HG03280 (cell line): ENCODE measurements at regions not wholly inside any gene's neighbourhood (a gene's known extent, or its start where the extent isn't known, plus 50 kb on each side); places are given as distances from the start of the nearest gene placed in this dataset.
"Not testable (repeated sequence)": the region's sequence is repeated elsewhere in the genome, so short reads cannot be mapped to it uniquely, and the experiment has no call there.

Experiments
- ATAC-seq: cut with Tn5 transposase; IDR thresholded peaks from one replicate; pipeline ENCODE4 v1.9.1; 2021; ENCODE audit warnings: mild to moderate bottlenecking, moderate library complexity; ENCODE audit not compliant: unreplicated experiment

DNA sequence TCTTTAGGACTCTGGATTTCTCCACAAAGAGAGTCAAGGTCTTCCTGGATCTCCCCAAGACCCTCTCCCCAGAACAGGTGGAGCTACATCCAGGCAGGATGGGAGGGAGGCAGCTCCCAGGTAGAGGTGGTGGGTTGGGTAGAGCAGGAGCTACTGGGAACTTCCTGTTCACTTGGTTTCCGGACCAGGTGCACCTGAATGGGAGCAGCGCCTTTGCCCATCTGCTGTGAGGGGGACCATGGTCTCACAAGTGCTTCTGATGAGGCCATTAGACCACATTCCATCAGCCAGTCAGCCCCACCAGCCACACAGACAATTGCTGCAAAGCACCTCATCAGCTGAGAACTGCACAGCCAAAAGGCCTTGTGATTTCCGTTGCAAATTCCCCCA lies 188.8 kb downstream of the MATN1 start:
- no peak for ATAC-seq

DNA sequence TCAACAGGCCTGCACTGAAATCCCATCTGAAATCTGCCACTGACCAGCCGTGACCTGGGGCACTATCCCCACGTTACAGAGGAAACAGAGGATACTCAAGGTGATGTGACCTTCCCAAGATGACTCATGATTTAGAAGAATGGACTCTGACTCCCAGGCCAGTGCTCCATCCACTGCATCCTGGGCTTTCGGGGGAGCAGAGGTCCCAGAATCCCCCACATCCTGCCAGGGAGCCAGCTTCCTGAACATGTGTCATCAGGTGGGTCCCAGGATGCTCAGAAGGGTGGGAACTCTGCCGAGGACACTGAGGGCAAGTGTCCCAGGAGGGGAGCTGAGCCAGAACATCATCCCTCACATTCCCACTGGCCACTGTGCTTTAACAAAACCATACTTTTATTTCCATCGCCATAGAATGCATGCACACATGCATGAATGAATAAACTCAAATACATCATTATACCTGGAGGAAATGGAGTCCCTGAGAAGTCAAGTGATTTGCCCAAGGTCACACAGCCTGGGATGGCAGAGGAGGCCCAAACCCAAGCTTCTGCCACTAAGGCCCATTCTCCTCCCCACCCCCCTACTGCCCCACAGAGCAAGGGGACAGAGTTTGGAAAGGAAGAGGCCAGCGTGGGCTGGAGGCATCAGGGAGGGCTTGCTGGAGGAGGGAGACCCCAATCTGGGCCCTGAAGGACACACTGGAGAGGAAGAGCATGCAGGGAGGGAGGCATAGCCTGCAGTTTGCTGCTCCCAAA lies 189.4 kb downstream of the MATN1 start:
- no peak for ATAC-seq

DNA sequence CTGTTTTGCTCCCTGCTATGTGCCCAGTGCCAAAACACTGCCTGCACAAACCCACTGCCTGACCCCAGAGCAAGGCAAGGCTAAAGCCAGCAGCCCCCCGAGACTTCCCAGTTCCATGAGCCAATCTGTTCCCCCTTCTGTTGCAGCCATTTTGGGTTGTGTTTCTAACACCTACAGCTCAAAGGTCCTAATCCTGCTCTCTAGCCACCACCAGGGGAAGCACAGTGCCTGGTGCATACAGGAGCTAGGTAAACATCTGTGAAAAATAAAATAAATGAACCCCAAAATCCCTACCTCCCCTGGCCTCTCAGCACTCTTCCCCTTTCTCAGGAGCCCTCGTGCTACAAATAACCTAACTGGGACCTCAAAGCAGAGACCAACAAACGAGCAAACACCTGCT lies 190.2 kb downstream of the MATN1 start:
- no peak for ATAC-seq

DNA sequence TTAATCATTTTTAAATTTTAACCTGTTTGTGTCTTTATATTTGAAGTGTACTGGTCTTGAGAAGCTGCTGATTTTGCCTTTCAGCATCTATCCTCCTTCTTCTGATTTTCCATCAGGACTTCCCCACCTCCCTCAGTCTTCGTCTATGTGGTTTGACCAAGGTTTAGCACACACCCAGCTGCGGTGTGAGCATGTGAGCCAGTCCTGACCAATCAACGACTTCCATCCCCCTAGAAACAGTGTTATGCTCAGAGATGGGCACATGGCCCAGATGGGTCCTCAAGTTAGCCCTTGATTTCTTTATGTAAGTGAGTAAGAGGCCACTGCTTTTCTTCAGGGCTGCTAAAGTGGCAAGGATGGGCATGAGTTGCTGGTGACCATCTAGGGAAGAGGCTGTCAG lies 190.8 kb downstream of the MATN1 start:
- ATAC-seq, result no peak

DNA sequence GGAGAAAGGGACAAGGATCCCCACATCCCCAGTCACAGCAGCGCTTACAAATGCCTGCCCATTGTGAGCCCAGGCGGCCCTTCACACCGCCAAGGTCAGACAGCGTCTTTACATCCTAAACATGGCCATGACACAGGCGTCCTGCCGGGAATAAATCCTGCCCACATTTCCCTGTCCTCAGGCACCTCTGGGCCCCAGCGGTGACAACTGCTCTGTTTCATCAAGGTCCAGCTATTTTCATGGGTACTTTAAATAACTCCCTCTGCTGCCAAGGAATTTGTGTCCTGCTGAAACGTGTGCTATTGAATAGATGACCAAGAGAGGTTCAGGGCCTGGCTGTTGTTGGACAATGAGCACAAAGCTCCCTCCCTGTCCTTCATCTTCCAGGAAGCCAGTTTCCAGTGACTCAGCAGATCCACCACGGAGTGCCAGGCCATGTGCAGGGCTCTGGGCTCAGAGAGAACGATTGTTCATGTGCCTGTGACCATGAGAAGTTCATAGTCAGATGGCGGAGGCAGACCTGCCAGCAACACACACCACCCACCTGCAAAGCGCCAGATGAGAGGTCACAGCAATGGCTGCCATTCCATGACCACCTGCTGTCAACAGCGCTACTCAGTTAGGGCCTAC lies 195.8 kb downstream of the MATN1 start:
- ATAC-seq, result no peak

DNA sequence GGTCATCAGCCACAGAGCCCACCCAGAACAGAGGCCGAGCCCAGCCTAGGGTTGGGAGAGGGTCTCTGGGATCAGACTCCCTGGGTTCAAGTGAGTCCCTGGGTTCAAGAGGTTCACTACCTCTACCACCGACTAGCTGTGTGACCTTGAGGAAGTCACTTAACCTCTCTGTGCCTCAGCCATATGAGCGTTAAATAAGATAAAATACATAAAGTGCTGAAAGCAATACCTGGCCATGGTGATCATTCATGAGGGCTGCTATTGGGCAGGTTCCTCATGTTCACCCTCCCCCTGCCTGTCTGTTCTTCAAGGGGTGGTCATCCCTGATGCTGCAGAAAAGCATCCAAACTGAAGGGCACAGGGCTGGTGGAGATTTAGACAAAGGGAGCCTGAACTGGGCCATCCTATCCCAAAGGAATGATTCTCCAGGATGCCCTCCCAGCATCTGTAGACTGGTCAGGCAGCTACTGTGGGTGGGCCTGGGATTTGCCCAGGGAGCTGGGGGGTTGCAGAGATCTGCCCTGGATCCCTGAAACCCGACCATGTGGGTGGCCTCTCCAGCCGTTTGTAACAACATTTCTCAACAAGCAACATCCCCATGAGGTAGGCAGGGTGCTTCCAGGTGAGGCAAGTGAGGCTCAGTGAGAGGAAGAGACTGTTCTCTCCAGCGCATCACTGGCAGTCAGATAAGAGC lies 196.6 kb downstream of the MATN1 start:
- ATAC-seq, result no peak

DNA sequence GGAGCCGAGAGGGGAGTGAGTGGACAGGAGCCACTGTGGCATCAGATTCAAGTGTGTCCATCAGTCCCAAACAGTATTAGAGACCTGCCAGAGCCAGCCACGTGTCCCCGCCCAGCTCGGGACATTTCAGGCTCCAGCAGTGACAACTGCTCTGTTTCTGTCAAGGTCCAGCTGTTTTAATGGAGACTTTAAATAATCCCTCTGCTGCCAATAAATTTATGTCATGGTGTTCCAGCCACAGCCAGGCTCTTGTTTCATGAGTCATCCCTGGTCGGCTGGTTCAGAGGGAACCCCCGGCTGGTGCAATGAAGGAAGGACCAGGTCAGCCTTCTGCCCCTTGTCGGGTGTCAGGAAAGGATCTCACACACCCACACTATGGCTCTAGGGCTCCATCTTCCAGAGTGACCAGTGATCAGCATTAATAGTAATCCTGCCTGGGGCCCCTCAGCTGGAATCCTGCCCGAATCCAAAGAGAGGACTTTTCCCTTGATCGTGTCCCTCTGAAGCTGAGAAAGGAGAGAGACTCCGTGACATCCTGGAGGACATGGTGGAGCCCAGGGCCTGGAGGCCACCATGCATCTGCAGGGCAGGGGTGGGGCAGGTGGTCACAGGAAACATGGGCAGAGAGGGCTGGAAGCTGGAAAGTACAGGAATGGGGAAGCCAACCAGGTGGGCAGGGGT lies 197.3 kb downstream of the MATN1 start:
- ATAC-seq, result no peak

DNA sequence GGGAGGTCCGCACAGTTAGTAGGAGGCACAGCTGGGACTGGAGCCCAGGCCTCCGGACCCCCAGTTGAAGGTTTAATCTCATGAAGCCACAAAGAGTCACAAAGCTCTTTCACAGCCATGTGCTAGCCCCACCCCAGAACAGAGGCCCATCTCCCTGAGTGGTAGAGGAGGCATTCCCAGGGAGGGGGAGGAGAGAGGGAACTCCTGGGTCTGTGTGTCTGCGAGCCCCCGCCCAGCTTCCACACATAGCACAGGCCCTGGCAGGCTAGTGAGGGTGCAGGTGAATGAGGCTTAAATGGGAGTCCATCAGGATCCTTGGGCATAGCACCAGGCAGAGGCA lies 197.8 kb downstream of the MATN1 start:
- no peak for ATAC-seq

DNA sequence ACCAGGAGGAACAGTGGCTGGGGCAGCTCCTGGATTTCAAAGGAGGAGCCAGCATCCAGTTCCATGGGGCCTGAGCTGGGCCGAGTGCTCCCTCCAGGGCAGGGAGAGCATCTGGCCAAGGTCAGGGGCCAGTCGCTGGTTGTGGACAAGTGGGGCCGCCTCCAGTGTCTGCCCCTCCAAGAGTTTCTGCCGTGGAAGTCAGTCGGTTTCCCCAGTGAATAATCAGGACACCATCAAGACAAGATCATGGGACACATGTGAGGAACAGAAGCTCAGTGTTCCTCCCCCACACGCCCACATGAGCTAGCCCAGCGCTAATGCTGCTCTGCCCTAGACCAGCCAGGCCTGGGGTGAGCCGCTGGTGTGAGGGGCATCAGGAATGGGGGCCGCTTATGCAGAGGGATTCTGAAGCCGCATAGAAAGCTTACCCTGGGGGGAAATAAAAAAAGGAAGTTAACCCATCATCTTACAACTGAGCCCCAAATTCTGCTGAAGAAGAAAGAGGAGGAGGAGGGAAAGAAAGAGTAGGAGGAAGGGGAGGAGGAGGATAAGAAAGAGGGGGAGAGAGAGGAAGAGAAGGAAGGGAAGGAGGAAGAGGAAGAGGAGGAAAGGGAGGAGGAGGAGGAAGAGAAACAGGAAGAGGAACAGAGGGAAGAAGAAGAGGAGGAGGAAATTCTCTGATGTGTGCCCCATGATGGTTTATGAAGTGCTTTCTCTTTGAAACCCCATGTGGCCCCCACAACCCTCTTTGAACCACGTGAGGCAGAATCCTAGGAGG lies 198.4 kb downstream of the MATN1 start:
- no peak for ATAC-seq

DNA sequence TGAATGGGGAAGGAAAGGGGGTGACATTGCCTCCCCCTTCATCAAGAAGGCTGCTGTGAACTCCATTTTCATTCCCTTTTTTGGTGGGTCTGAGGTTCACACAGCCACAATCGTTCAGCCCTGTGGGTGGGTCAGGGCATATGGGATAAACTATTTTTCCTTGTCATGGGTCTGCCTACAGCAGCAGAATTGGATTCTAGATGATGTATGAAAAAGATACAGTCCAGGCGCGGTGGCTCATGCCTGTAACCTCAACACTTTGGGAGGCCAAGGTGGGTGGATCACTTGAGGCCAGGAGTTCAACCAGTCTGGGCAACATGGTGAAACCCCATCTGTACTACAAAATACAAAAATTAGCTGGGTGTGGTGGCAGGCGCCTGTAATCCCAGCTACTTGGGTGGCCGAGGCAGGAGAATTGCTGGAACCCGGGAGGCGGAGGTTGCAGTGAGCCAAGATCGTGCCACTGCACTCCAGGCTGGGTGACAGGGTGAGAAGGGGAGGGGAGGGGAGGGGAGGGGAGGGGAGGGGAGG lies 199.3 kb downstream of the MATN1 start:
- not testable (repeated sequence) for ATAC-seq

DNA sequence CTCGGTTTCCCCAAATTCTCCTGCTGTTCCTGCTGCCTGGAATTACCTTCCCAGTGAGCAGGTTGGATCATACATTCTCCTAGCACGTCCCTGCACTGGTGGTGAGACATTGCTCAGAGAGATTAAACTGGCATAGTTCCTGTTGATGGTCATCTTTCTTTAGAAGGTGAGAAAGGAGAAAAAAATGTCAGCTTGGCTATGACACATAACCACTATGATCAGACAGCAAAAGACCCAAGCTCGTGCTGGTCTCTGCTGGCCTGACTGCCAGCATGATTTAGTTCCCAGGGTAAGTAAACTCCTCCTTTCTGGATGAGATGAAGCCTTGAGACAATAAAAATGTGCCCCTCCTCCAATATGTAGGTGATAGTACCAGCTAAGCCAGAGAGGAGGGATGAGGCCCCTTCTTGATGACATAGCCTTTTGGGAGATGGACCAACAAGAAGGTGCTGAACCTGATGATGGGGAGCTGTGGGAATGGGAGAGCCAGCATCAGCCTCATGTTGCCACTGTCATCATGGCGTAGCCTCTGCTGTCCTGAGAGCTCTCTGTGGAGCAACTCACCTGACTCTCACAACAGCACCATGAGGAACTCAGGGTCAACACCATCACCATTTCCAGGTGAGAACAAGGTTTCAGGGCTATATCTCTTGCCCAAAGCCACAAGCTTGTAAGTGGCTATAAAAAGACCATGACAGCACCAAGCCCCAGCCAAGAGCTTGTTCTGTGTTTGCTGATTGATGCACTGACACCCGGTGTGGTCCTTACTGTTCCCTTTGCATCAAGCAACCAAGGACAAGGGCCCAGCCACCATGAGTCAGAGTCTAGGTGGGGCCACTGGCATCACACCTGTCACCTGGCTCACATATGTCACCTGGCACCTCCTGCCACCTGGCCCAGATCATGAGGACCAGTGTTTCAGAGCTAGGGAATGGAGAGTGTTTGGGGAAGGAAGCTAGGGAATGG lies 200.0 kb downstream of the MATN1 start:
- no peak for ATAC-seq

DNA sequence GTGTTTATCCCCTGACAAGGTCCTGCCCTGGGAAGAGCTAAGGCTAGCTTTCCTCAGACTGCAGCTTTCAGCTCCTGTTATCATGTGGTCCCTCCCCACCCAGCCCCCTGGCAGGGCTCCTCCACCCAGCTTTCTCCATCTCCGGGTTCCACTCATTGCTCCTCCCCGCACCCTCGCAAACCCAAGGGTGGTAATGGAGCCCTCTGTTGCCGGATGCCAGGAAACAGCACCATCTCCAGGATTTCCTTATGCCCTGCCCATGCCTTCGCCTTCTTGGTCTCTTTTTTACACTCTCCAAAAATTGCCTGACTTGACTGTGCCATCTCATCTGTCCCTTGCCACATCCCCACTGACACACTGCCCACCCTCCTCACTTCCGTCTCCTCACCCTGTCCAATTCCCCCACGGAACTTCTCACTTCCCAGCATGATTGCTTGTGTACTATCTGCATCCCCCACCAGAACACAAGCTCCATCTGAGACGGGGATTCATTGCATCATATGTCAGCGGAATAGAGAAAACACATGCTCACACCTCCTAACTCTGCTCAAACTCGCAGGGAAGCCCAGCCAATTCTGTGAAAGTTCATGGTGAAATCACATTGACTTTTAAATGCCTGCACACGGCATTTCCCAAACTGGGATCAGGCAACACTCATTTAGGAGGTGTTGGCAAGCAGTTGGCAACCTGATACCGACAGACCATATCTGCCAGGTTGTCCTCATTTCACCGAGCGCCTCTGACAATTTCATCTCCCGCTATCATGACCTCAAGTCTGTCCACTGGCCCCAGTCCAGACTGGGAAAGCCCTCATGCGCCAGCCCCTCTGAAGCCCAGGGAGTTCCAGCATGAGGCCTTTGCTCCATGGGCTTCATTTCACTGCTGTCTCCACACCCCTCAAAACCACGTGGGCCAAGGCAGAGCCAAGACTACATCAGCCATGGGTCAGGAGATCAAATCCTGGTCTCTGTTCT lies 201.1 kb downstream of the MATN1 start:
- ATAC-seq, result no peak

DNA sequence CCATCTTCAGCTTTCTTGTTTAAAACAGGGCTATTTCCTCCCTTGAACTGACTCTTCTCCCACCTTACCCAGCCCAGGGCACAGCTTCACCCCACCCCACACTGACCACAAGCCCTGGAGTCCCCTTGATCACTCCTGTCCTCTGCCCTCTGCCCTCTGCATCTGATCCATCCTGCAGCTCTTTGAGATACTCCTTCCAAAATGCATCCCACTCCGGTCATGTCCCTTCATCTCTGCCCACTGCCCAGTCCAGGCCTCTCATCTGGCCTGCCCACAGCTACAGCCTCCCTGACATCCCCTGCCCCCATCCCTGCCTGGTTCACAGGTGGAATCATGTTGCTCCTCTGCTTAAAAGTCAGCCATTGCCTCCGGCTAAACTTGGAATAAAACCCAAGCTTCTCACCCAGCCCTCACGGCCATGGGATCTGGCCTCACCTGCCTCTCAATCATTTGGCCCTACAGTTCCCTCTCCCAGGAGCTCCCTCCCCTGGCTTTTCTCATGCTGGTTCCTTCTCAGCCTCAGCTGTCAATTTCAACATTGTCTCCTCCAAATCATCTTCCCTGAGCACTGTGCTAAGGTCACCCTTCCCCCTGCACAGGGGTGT lies 202.0 kb downstream of the MATN1 start:
- ATAC-seq, result no peak

DNA sequence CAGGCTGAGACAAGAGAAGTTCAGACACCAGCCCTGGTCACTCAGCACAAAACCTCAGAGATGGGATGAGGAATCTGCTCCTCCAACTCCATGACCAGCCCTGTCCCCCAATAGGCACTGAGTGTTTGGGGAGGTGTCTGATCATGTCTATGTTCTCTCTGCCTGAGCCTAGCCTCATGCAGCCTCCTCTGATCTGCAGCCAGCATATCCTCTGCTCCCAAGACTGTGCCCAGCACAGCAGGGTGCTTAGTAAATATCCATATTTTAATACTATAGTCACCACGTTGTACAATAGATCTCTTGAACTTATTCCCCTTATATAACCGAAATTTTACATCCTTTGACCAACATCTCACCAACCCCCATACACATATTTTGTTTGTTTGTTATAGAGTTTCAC lies 202.9 kb downstream of the MATN1 start:
- ATAC-seq, result no peak

DNA sequence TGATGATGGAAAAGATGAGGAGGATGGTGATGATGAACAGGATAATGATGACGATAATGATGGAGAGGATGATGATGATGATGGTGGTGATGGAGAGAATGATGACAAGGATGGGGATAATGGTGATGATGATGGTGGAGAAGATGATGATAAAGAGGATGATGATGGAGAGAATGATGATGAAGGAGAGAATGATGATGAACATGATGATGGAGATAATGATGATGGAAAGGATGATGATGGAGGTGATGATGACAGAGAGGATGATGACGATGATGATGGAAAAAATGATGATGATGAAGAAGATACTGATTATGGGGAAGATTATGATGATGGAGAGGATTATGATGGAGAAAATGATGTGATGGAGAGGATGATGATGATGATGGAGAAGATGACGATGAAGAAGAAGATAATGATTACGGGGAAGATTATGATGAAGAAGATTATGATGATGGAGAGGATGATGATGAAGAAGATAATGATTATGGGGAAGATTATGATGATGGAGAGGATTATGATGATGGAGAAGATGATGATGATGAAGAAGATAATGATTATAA lies 204.1 kb downstream of the MATN1 start:
- ATAC-seq, result no peak

DNA sequence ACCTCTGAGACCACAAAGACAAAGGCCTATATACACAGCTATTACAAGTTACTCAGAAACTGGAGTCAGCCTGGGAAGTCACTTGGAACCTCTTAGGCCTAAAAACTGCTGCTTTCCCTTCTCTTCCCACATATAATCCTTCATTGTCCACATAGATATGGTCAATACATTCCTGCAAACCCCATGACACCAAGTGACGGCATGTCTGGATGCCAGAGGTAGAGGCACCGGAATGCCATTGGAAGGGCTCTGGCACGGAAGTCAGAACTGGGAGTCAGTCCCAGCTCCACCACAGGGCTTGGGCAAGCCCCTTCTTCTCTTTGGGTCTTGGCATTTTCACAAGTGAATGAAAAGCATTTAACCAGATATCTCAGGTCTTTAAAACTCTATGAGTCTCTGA lies 204.7 kb downstream of the MATN1 start:
- ATAC-seq, result no peak

DNA sequence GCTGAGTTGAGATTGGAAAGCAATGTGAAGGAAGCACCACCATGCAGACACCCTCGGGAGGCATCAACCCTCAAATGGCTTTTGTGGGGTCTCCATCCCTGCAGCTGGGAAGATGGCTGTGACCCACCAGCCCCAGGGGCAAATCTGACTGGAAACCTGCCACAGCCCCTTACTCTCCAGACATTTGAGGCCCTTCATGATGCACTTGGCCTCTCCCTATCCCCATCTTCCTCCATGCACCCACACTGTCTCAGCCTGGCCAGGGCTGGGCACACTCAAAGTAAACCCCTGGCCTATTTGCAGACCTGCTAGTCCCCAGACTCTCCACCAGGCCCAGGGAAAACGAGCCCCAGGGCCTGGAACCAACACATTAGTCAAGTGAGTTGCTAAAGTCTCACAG lies 205.2 kb downstream of the MATN1 start:
- no peak for ATAC-seq

DNA sequence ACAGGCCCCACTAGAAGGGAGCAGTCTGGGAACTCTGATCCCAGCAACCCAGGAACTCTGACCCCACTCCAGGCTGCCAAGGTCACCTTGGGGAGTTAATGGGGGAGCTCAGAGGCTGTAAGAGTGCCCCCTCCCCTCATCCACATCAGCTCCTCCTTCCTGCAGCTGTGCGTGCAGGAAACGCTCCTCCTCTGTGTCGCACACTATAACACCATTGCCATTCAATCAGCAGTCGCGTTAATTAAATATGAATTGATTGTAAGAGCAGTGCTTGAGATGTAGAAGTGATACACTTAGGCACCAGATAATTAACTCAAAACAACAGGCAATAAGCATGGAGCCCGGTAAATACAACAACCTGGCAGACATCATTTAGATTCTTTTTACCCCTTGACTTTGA lies 205.7 kb downstream of the MATN1 start:
- ATAC-seq, result not testable (repeated sequence)
